Suprapubic skin (tissue), 4 donors: ENCODE measurements at regions not wholly inside any gene's neighbourhood (a gene's known extent, or its start where the extent isn't known, plus 50 kb on each side); places are given as distances from the start of the nearest gene placed in this dataset.

ENCODE experiments used
- CTCF ChIP-seq, 2 donors: fragments of 200-600 bp in 1 of 2; fragments of 450-650 bp in 1 of 2; sonication (generic) in 1 of 2; IDR thresholded peaks; one replicate each; pipeline ENCODE4 v1.5.1; 2016 to 2019; ENCODE audit warnings: antibody characterized with exemption in 2 of 2, mild to moderate bottlenecking in 1 of 2, moderate library complexity in 1 of 2
- EP300 ChIP-seq: sonication (generic); formaldehyde crosslinking; IDR thresholded peaks from one replicate; pipeline ENCODE4 v1.6.1; 2017; ENCODE audit warnings: antibody characterized with exemption
- POLR2A ChIP-seq, 2 donors: fragments of 450-650 bp; IDR thresholded peaks; one replicate each; pipeline ENCODE4 v1.6.1; 2017; ENCODE audit warnings: antibody characterized with exemption in 2 of 2, mild to moderate bottlenecking in 2 of 2, moderate library complexity in 2 of 2
- POLR2AphosphoS5 ChIP-seq, 3 donors: sonication (generic); formaldehyde crosslinking; IDR thresholded peaks; one replicate each; pipeline ENCODE4 v1.6.1; 2017; ENCODE audit warnings: antibody characterized with exemption in 3 of 3

- TF ChIP-seq CTCF (IDR thresholded peaks at IDR 0.05) (no peak), POLR2A (IDR thresholded peaks at IDR 0.05) (no peak), POLR2AphosphoS5 (IDR thresholded peaks at IDR 0.05) (no peak), EP300 (no peak)
These were observed 652.8 kb upstream of the SOX11 start for GRCh38 chr2:5039241-5039975.
